ENCODE measurements at regions not wholly inside any gene's neighbourhood (a gene's known extent, or its start where the extent isn't known, plus 50 kb on each side); places are given as distances from the start of the nearest gene placed in this dataset.

DNA sequence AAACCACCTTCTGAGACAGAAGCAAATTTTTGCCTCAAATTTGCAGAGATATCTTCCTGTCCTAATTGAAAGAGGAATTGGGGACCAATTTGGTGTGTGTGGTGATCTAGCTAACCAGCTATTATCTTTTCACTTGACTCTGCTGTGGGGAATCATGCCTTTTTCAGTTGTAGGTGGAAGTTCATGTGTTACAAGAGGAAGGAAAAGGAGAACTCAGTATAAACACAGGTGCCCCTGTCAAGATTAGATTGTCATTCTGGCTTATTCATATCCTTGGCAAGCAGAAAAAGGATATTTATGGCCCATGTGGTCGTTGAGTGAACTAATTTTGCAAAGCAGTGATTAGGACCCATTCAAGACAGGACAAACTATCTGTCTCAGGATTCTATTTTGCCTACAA, 336.8 kb upstream of the SLC30A5 start (continued):
- TF ChIP-seq ZNF462 (CRISPR knock-in tag; IDR thresholded peaks at IDR 0.05): no peak

GRCh38 chr5:68757626-68758212, 336.1 kb upstream of the SLC30A5 start:
- Histone ChIP-seq H3K9me2 (ENCODE audit: insufficient read depth) (no peaks in the 10 kb centered on the region; the same call in 1 of the 2 replicates), H3K27me3 (ENCODE audit: insufficient read depth) (no peaks in the 10 kb centered on the region), H3K36me3 (ENCODE audit: insufficient read depth) (no peaks in the 10 kb centered on the region), H3K79me2 (replicated peaks; ENCODE audit: insufficient read depth) (no peaks in the 10 kb centered on the region), H3K27ac (ENCODE audit: low read depth) (no peak overlapping the region), H4K20me1 (replicated peaks; ENCODE audit: insufficient read depth) (no peaks in the 10 kb centered on the region), H3K4me3 (no peak overlapping the region), H2AFZ (no peak overlapping the region), H3K4me1 (ENCODE audit: insufficient read depth) (no peaks in the 10 kb centered on the region), H3F3A (replicated peaks; ENCODE audit: low read depth) (no peaks in the 10 kb centered on the region), H3K4me2 (no peak overlapping the region)
- DNase-seq (ENCODE audit: low spot score) (no peak), ATAC-seq (no peak)
- Mint-ChIP-seq H3K36me3 (ENCODE audit: low read depth) (no peaks in the 10 kb centered on the region), H3K27ac (no peak overlapping the region), H3K27me3 (ENCODE audit: insufficient read depth, low read depth, poor library complexity) (peaks cover 3% of the 10 kb centered on the region), H3K4me1 (peaks cover 3% of the 10 kb centered on the region; the same call in 2 of the 3 replicates), H3K9me3 (no peaks in the 10 kb centered on the region), H3K4me3 (no peak overlapping the region)
- TF ChIP-seq, protein P1, sequence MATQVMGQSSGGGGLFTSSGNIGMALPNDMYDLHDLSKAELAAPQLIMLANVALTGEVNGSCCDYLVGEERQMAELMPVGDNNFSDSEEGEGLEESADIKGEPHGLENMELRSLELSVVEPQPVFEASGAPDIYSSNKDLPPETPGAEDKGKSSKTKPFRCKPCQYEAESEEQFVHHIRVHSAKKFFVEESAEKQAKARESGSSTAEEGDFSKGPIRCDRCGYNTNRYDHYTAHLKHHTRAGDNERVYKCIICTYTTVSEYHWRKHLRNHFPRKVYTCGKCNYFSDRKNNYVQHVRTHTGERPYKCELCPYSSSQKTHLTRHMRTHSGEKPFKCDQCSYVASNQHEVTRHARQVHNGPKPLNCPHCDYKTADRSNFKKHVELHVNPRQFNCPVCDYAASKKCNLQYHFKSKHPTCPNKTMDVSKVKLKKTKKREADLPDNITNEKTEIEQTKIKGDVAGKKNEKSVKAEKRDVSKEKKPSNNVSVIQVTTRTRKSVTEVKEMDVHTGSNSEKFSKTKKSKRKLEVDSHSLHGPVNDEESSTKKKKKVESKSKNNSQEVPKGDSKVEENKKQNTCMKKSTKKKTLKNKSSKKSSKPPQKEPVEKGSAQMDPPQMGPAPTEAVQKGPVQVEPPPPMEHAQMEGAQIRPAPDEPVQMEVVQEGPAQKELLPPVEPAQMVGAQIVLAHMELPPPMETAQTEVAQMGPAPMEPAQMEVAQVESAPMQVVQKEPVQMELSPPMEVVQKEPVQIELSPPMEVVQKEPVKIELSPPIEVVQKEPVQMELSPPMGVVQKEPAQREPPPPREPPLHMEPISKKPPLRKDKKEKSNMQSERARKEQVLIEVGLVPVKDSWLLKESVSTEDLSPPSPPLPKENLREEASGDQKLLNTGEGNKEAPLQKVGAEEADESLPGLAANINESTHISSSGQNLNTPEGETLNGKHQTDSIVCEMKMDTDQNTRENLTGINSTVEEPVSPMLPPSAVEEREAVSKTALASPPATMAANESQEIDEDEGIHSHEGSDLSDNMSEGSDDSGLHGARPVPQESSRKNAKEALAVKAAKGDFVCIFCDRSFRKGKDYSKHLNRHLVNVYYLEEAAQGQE (IDR thresholded peaks at IDR 0.05; ENCODE audit: unreplicated experiment): no peak
- no peak for TF ChIP-seq ZNF462 (CRISPR knock-in tag; IDR thresholded peaks at IDR 0.05)
- TF ChIP-seq, protein P2, sequence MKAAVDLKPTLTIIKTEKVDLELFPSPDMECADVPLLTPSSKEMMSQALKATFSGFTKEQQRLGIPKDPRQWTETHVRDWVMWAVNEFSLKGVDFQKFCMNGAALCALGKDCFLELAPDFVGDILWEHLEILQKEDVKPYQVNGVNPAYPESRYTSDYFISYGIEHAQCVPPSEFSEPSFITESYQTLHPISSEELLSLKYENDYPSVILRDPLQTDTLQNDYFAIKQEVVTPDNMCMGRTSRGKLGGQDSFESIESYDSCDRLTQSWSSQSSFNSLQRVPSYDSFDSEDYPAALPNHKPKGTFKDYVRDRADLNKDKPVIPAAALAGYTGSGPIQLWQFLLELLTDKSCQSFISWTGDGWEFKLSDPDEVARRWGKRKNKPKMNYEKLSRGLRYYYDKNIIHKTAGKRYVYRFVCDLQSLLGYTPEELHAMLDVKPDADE (IDR thresholded peaks at IDR 0.05): no peak

Measured in GM23338 (cell line).